ENCODE measurements at regions not wholly inside any gene's neighbourhood (a gene's known extent, or its start where the extent isn't known, plus 50 kb on each side); places are given as distances from the start of the nearest gene placed in this dataset.
A peak's percentile ranks its signal among the peaks of the same experiment; 100 is the strongest.

- CTCF ChIA-PET (ENCODE audit: low intra/inter-chr PET ratio) = no interaction called here
- Histone ChIP-seq H3K9ac (ENCODE audit: insufficient read depth in 1 of 2, low read depth in 2 of 2, low read length in 2 of 2) (no peak overlapping the region), H3K27me3 (ENCODE audit: control insufficient read depth in 2 of 2, insufficient read depth in 2 of 2, low read length in 2 of 2) (peaks cover 0 to 12% of the 10 kb centered on the region in 2 experiments; a peak in 1 of 5 replicates), H3K4me1 (replicated peaks in 1 of 2; ENCODE audit: control insufficient read depth in 2 of 2, insufficient read depth in 2 of 2, low read length in 2 of 2) (no peaks in the 10 kb centered on the region), H3K9me1 (ENCODE audit: control insufficient read depth, insufficient read depth, low read length) (no peaks in the 10 kb centered on the region), H3K4me2 (ENCODE audit: insufficient read depth, low read length) (no peak overlapping the region), H3K79me2 (ENCODE audit: control insufficient read depth, insufficient read depth, low read length) (no peaks in the 10 kb centered on the region), H3K4me3 (no peak overlapping the region), H3K27ac (ENCODE audit: extremely low read depth, low read depth, low read length) (no peak overlapping the region), H2AFZ (ENCODE audit: low read depth, low read length) (no peak overlapping the region), H4K20me1 (replicated peaks; ENCODE audit: control insufficient read depth, insufficient read depth, low read length) (no peaks in the 10 kb centered on the region), H3K36me3 (ENCODE audit: control insufficient read depth, insufficient read depth, low read length) (no peaks in the 10 kb centered on the region), H3K9me3 (replicated peaks; ENCODE audit: control insufficient read depth, insufficient read depth, low read depth, low read length) (no peaks in the 10 kb centered on the region)
- BruUV-seq (replicated peaks) = no TSS peak
- no peak for FAIRE-seq
- 0% methylated on average over 3 of the region's 3 CpGs for WGBS (ENCODE audit: insufficient coverage, low coverage, missing lambda C conversion rate)
- intact Hi-C loops (cut with micrococcal nuclease) = no loop called here
- peak; percentile 98 for TF ChIP-seq ZNF146 (CRISPR knock-in tag; IDR thresholded peaks at IDR 0.05; ENCODE audit: unreplicated experiment)
- TF ChIP-seq, protein P1, sequence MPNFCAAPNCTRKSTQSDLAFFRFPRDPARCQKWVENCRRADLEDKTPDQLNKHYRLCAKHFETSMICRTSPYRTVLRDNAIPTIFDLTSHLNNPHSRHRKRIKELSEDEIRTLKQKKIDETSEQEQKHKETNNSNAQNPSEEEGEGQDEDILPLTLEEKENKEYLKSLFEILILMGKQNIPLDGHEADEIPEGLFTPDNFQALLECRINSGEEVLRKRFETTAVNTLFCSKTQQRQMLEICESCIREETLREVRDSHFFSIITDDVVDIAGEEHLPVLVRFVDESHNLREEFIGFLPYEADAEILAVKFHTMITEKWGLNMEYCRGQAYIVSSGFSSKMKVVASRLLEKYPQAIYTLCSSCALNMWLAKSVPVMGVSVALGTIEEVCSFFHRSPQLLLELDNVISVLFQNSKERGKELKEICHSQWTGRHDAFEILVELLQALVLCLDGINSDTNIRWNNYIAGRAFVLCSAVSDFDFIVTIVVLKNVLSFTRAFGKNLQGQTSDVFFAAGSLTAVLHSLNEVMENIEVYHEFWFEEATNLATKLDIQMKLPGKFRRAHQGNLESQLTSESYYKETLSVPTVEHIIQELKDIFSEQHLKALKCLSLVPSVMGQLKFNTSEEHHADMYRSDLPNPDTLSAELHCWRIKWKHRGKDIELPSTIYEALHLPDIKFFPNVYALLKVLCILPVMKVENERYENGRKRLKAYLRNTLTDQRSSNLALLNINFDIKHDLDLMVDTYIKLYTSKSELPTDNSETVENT (CRISPR knock-in tag; IDR thresholded peaks at IDR 0.05) = no peak
- TF ChIP-seq RBM25 (IDR thresholded peaks at IDR 0.05; ENCODE audit: low read depth, low read length, severe bottlenecking) = peak; percentile 73
- peak; percentile 28; the same call in 1 of the 2 replicates for TF ChIP-seq CBX1 (IDR thresholded peaks at IDR 0.05; ENCODE audit: low read depth)
- no peak for ATAC-seq
- DNase-seq (ENCODE audit: extremely low read depth in 1 of 4, low spot score in 3 of 4) = no peak
- POLR2A ChIA-PET = no interaction called here
- in situ Hi-C loops (cut with MboI) = no loop called here
Observed at GRCh38 chr5:17357504-17357903, 140.1 kb downstream of the BASP1 start.

All from K562 (cell line).